ENCODE measurements at regions not wholly inside any gene's neighbourhood (a gene's known extent, or its start where the extent isn't known, plus 50 kb on each side); places are given as distances from the start of the nearest gene placed in this dataset.

DNA sequence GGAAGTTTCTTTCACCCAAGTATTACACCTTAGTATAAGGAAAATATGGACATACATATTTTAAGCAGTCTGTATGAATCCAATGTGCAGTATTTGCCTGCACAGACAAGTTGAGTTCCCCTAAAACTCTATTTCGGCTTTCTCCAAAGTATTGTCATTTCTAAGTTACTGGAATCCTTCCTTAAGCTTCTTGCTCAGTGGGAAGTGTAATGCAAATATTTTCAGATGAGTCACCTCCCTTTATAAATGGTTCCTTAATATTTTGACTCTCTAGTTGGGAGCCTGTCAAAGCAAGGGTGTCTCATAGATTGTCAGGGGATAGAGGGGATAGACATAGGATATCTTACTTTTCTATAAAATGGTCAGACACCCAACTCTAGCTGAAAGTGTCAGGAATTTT, 178.6 kb downstream of the NAA11 start:
- TF ChIP-seq, protein P1, sequence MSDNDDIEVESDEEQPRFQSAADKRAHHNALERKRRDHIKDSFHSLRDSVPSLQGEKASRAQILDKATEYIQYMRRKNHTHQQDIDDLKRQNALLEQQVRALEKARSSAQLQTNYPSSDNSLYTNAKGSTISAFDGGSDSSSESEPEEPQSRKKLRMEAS (IDR thresholded peaks at IDR 0.05; ENCODE audit: low read depth, low read length): no peak
- no peak for TF ChIP-seq POLR2A (IDR thresholded peaks at IDR 0.05; ENCODE audit: extremely low read depth, insufficient read length)
- TF ChIP-seq, protein P2, sequence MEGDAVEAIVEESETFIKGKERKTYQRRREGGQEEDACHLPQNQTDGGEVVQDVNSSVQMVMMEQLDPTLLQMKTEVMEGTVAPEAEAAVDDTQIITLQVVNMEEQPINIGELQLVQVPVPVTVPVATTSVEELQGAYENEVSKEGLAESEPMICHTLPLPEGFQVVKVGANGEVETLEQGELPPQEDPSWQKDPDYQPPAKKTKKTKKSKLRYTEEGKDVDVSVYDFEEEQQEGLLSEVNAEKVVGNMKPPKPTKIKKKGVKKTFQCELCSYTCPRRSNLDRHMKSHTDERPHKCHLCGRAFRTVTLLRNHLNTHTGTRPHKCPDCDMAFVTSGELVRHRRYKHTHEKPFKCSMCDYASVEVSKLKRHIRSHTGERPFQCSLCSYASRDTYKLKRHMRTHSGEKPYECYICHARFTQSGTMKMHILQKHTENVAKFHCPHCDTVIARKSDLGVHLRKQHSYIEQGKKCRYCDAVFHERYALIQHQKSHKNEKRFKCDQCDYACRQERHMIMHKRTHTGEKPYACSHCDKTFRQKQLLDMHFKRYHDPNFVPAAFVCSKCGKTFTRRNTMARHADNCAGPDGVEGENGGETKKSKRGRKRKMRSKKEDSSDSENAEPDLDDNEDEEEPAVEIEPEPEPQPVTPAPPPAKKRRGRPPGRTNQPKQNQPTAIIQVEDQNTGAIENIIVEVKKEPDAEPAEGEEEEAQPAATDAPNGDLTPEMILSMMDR (IDR thresholded peaks at IDR 0.05; ENCODE audit: low read depth, low read length): no peak

Measured in NB4 (cell line).